ENCODE measurements at regions not wholly inside any gene's neighbourhood (a gene's known extent, or its start where the extent isn't known, plus 50 kb on each side); places are given as distances from the start of the nearest gene placed in this dataset.

DNA sequence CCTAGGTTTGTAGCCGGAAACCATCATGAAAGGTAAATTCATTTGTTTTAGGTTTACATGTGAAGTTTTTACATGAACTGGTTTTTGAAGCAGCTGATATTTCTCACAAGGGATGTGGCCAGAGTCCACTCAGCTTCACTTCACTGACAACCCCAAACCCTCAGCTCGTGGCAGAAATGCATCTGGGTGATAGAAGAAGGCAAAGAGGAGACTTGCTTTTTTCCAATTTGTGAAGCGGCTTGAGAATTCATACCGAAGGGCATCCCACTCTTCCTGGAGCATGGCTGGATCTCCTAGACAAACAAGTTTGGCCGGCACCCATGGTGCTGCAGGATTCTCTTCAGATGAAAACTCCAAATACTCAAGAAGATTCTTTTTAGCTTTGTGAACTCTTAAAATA lies 392.8 kb upstream of the CNR1 start:
- H3K4me3 Mint-ChIP-seq, result no peak overlapping the region
- H3K9me3 Mint-ChIP-seq, result no peaks in the 10 kb centered on the region
- H3K27me3 Mint-ChIP-seq, result peaks cover 3% of the 10 kb centered on the region
- no peaks in the 10 kb centered on the region for H3K36me3 Mint-ChIP-seq
- ATAC-seq (ENCODE audit: low read depth) (no peak), DNase-seq (ENCODE audit: low spot score in 2 of 2) (no peak)
- no peak overlapping the region for H3K27ac Mint-ChIP-seq
- no peaks in the 10 kb centered on the region for H3K4me1 Mint-ChIP-seq

DNA sequence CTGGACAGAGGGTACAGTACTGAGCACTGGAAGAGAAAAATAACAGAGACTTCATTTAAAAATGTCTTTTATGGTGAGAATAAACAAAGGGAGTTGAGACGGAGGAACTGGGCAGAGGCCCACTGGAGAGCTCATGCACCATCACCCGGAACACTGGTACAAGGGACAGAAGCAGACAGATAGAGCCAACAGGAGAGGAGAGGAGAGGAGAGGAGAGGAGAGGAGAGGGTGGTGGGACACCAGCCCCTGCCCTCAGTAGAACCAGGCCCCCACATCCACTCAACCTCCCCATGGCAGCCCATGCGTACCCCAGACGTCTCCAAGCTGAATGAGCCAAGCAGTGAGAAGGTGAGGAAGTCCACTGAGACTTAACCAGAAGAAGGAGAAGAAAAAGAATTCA lies 390.5 kb upstream of the CNR1 start:
- Mint-ChIP-seq H3K27ac (no peak overlapping the region), H3K9me3 (no peaks in the 10 kb centered on the region), H3K27me3 (peaks cover 3% of the 10 kb centered on the region), H3K36me3 (no peaks in the 10 kb centered on the region), H3K4me3 (no peak overlapping the region), H3K4me1 (no peaks in the 10 kb centered on the region)
- no peak for DNase-seq (ENCODE audit: low spot score in 2 of 2)
- no peak for ATAC-seq (ENCODE audit: low read depth)

DNA sequence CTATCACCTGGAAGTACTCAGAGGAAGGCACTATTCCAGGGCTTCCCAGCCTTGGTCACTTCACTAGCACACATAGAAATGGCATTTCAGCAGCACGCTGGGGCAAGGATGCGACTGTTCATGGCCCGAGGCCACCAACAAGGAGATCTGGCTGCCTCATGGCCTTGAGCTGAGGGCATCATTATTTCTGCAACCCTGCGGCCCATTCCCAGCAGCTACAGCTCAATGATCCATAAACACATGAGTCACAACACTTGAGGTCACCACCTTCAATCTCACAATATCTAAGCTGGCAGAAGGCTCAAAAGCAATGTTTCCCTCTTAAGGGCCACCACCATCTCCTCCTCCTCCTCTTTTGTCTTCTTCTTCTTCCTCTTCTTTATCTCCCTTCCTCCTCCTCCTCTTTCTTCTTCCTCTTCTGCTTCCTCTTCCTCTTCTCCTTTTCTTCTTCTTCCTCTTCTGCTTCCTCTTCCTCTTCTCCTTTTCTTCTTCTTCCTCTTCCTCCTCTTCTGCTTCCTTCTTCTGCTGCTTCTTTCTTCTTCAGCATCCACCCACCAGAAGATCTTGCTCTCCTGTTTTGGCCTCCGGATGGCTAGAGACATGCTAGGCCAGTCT lies 382.9 kb upstream of the CNR1 start:
- Mint-ChIP-seq H3K36me3 (no peaks in the 10 kb centered on the region), H3K4me1 (peaks cover 10% of the 10 kb centered on the region), H3K27me3 (no peaks in the 10 kb centered on the region), H3K4me3 (no peak overlapping the region), H3K9me3 (peaks cover 13% of the 10 kb centered on the region), H3K27ac (peak overlapping the region; percentile 35)
- no peak for ATAC-seq (ENCODE audit: low read depth)
- DNase-seq (ENCODE audit: low spot score in 2 of 2), result no peak

DNA sequence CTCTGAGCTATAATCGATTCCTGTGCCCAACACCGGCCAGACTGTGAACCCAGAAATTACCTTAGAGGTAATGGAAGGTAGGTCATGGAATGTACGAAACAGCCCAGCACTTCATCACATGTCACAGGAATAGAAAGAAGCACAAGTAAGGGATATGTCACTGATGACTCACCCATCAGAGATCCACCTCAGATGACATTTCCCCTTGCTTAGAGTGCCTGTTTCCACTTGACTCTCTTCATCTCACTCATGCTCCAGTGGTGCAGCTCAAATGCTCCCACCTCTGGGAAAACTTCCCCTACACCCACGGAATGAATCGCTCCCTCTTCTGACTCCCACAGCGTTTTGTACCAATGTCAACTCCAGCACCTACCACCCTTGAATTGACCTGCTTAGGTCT lies 381.6 kb upstream of the CNR1 start:
- H3K36me3 Mint-ChIP-seq, result no peaks in the 10 kb centered on the region
- no peak overlapping the region for H3K4me3 Mint-ChIP-seq
- H3K27me3 Mint-ChIP-seq, result no peaks in the 10 kb centered on the region
- peaks cover 13% of the 10 kb centered on the region for H3K9me3 Mint-ChIP-seq
- no peak overlapping the region for H3K27ac Mint-ChIP-seq
- peaks cover 10% of the 10 kb centered on the region for H3K4me1 Mint-ChIP-seq
- DNase-seq (ENCODE audit: low spot score in 2 of 2) (no peak), ATAC-seq (ENCODE audit: low read depth) (no peak)

DNA sequence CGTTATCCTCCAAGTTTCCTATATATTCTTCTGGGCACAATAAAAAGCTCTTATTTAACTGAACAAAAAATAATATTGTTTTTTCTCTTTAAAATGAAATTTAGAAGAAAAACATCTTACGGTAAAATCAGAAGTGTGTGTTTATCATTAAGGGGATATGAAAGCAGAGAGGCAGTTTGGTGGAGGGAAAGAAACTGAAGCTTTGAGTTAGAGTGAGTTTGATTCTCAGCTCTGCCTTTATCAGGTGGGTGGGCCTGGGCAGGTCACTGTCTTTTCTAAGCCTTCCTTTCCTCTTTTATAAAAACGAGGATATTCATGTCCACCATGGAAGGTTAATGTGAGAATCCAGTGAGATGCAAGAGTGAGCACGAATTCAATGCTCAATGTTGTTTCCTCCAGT lies 379.8 kb upstream of the CNR1 start:
- H3K36me3 Mint-ChIP-seq, result no peaks in the 10 kb centered on the region
- H3K4me3 Mint-ChIP-seq, result no peak overlapping the region
- H3K4me1 Mint-ChIP-seq, result peaks cover 10% of the 10 kb centered on the region
- H3K27me3 Mint-ChIP-seq, result no peaks in the 10 kb centered on the region
- H3K9me3 Mint-ChIP-seq, result peaks cover 13% of the 10 kb centered on the region
- no peak overlapping the region for H3K27ac Mint-ChIP-seq
- DNase-seq (ENCODE audit: low spot score in 2 of 2) (no peak), ATAC-seq (ENCODE audit: low read depth) (no peak)

DNA sequence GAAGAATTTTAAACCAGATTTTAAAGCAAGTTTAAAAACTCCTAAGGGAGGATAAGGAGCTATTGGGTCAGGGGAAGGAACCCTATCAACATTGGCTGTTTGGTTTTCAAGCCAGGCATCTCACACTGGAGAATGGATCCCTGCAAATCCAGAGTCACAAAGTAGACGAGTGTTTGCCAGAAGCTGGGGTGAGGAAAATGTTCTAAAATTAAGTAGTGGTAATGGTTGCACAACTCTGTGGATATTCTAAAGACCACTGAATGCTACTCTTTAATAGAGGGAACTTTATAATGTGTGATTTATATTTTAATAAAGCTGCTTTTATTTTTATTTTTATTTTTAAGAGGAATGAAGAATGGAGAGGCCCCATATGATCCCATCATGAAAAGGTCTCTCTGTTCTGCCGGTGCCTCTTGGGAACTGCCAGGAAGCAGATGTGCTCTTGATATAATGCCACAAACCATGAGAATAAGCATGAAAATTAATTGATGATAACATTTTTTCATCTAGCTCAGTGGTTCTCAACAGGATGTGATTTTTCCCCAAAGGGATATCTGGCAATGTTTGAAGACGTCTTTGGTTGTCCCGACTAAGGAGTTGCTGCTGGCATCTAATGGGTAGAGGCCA lies 379.0 kb upstream of the CNR1 start:
- ATAC-seq (ENCODE audit: low read depth) (no peak), DNase-seq (ENCODE audit: low spot score in 2 of 2) (no peak)
- no peak overlapping the region for H3K4me3 Mint-ChIP-seq
- no peaks in the 10 kb centered on the region for H3K36me3 Mint-ChIP-seq
- peaks cover 10% of the 10 kb centered on the region for H3K4me1 Mint-ChIP-seq
- H3K9me3 Mint-ChIP-seq, result peaks cover 13% of the 10 kb centered on the region
- H3K27me3 Mint-ChIP-seq, result no peaks in the 10 kb centered on the region
- H3K27ac Mint-ChIP-seq, result no peak overlapping the region

DNA sequence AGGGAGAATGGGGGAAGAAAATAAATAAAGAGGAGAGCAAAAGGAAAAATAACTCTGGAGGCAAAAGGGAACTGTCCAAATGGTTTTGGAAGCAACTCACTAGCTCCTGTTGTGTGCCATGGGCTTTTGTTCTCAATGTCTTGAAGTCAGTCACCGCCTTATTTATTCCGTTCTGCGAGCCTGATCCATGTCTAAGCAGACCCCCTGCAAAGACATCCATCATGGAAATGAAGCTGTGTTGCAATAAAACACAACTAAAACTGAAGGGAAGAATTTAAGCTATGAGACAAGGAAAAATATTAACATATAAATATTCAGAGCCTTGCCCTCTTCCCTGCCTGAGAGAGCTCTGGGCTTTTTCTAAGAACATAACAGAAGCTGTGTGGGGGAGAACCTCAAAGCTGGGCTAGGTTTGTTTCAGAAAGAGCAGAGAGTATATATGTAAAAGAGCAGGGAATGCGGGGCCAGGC lies 373.2 kb upstream of the CNR1 start:
- Mint-ChIP-seq H3K27ac (no peak overlapping the region), H3K4me1 (peaks cover 1% of the 10 kb centered on the region), H3K36me3 (no peaks in the 10 kb centered on the region), H3K27me3 (peaks cover 12% of the 10 kb centered on the region), H3K4me3 (no peak overlapping the region), H3K9me3 (no peaks in the 10 kb centered on the region)
- ATAC-seq (ENCODE audit: low read depth) (no peak), DNase-seq (ENCODE audit: low spot score in 2 of 2) (no peak)

DNA sequence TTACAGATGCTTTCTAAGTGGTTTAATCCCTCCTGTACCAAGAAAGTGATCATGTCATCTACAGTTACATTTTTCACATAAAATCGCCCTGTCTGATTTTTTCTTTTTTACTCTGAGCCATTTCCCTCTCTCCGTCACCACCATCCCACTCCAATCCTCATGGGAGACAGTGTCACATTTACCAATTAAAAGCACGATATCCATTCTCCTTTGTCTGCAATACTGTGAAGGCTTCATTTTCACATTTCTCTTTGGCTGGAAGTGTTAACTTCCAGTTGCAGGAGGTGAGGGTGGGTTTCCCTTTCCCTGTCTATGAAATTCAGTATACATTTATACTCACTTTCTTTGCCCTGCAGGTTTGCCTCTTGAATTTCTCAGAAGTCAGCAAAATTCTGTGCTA lies 372.7 kb upstream of the CNR1 start:
- Mint-ChIP-seq H3K27ac (no peak overlapping the region), H3K4me3 (no peak overlapping the region), H3K36me3 (no peaks in the 10 kb centered on the region), H3K4me1 (peaks cover 4% of the 10 kb centered on the region), H3K27me3 (peaks cover 15% of the 10 kb centered on the region), H3K9me3 (no peaks in the 10 kb centered on the region)
- ATAC-seq (ENCODE audit: low read depth) (no peak), DNase-seq (ENCODE audit: low spot score in 2 of 2) (no peak)

DNA sequence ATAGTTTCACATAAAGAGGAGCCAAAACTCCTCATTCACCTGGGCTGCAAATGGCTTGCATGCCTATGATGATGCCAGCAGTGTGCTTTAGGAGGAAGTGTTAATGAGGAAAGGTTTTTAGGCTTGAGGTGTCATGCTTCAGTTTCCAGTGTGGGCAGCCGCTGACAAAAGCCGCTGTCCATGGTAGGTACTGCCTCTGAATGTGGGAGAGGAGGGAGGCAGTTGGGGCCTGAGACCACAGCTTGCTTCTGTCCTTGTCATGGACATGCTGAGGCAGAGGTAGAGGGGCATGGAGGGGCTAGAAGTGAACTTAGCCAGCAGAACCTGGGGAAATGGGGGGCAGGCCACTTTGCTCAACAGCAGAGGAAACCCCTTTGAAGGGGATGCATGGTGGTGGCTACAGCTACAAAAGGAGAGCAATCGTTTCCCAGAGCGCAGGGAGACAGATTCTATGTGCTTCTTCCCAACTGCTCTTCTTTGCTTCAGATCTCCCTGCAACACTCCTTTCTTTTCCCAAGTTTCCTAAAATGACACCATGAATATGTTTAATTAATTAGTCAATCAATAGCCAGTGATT lies 372.1 kb upstream of the CNR1 start:
- Mint-ChIP-seq H3K4me3 (no peak overlapping the region), H3K4me1 (peaks cover 4% of the 10 kb centered on the region), H3K9me3 (no peaks in the 10 kb centered on the region), H3K27me3 (peaks cover 15% of the 10 kb centered on the region), H3K36me3 (no peaks in the 10 kb centered on the region), H3K27ac (no peak overlapping the region)
- ATAC-seq (ENCODE audit: low read depth) (no peak), DNase-seq (ENCODE audit: low spot score in 2 of 2) (no peak)

DNA sequence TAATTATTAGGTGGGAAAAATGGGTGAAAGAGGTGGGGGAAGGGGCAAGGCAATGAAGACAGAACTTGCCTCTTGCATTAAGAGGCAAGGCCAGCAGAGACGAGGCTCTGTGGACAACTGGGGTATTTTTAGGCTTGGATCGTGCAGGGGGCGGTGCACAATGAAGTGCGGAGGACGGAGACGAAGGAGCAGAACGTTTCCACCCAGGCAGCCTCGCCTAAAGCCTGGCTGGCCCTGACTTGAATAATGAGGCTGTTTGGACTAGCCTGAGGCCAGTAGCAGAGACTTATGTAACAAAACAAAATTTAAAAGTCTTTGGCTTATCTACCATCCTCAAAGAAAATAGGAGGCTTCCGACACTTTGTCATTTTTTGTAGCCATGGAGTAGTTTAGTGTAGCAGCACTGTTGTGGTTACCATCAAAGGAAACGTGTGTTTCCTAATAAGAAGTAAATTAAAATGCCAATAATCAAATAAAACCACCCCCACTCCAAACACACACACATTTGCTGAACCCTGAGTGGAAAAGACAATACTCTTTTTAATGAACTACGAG lies 370.0 kb upstream of the CNR1 start:
- ATAC-seq (ENCODE audit: low read depth) (no peak), DNase-seq (ENCODE audit: low spot score in 2 of 2) (no peak)
- peaks cover 15% of the 10 kb centered on the region for H3K27me3 Mint-ChIP-seq
- H3K36me3 Mint-ChIP-seq, result no peaks in the 10 kb centered on the region
- peaks cover 4% of the 10 kb centered on the region for H3K4me1 Mint-ChIP-seq
- H3K4me3 Mint-ChIP-seq, result no peak overlapping the region
- no peaks in the 10 kb centered on the region for H3K9me3 Mint-ChIP-seq
- no peak overlapping the region for H3K27ac Mint-ChIP-seq

DNA sequence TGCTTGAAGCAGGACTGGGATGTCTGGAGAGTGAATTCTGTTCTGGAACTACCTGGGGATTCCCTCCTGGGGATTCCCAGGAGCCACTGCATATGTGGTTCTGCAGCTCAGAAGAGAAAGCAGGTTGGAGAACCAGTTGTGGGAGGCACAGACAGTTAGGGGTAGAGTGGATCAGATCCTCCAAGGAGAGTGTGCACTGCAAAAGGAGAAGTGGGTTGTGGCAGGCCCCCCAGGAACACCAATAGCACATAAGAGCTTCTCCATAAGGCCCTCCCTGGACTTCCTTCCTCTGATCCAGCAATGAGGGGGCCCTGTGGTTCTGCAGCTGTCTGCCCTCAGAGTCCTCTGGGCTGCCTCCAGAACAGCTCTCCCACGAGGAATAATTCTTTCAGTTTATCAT lies 369.2 kb upstream of the CNR1 start:
- peaks cover 4% of the 10 kb centered on the region for H3K4me1 Mint-ChIP-seq
- no peak overlapping the region for H3K4me3 Mint-ChIP-seq
- no peak for ATAC-seq (ENCODE audit: low read depth)
- no peaks in the 10 kb centered on the region for H3K9me3 Mint-ChIP-seq
- H3K27ac Mint-ChIP-seq, result no peak overlapping the region
- no peak for DNase-seq (ENCODE audit: low spot score in 2 of 2)
- no peaks in the 10 kb centered on the region for H3K36me3 Mint-ChIP-seq
- H3K27me3 Mint-ChIP-seq, result peaks cover 16% of the 10 kb centered on the region

DNA sequence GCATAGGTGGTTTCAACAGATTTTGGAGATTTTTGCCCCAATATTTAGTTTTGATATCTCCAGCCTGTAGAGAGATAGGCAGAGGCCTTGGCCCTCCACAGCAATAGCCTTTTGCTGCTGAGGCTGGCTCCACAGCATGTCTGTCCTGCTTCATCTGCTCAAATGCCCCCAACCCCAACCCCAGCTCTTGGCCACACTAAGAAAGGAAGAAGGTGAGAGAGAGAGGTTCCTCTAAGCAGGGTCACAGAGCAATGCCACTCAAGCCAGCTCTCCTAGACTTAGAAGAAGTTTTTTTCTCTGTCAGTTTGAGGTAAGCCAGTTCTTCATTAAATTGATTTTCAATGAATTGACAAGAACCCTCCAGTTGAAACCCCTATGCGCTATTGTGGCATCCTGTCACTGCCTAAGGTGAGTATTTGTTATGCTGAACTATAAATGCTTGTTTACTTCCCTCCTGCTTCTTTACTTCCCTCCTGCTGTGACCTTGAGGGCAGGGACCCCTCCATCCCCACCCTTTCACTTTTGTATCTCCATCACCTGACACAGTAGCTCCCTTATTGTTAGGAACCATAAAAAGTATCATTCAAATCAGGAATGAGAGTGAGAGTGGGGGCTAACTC lies 366.2 kb upstream of the CNR1 start:
- Mint-ChIP-seq H3K9me3 (no peaks in the 10 kb centered on the region), H3K4me1 (peaks cover 4% of the 10 kb centered on the region), H3K4me3 (no peak overlapping the region), H3K27ac (no peak overlapping the region), H3K27me3 (peaks cover 11% of the 10 kb centered on the region), H3K36me3 (no peaks in the 10 kb centered on the region)
- DNase-seq (ENCODE audit: low spot score in 2 of 2) (no peak), ATAC-seq (ENCODE audit: low read depth) (no peak)

DNA sequence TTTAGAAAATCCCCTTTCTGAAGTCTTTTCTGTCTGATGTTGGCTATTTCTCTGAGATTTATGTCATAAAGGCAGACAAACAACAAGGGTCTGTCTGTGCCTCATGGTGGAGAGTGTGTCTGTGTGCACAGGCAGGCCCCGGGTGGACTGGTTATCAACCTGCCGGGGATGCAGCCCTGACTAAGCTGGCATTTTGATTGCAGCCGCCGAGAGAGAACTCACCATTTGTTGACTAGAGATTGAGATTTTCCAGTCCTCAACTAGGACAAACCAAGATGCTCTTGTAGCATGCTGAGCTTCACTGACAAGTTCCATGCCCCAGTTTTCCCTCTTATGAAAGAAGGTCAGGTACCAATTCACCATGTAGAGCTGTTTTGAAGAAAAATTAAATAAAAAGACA lies 363.6 kb upstream of the CNR1 start:
- H3K36me3 Mint-ChIP-seq, result no peaks in the 10 kb centered on the region
- H3K4me3 Mint-ChIP-seq, result no peak overlapping the region
- DNase-seq (ENCODE audit: low spot score in 2 of 2), result no peak
- peaks cover 1% of the 10 kb centered on the region for H3K9me3 Mint-ChIP-seq
- ATAC-seq (ENCODE audit: low read depth), result no peak
- H3K27me3 Mint-ChIP-seq, result peaks cover 4% of the 10 kb centered on the region
- no peak overlapping the region for H3K27ac Mint-ChIP-seq
- H3K4me1 Mint-ChIP-seq, result peaks cover 4% of the 10 kb centered on the region

DNA sequence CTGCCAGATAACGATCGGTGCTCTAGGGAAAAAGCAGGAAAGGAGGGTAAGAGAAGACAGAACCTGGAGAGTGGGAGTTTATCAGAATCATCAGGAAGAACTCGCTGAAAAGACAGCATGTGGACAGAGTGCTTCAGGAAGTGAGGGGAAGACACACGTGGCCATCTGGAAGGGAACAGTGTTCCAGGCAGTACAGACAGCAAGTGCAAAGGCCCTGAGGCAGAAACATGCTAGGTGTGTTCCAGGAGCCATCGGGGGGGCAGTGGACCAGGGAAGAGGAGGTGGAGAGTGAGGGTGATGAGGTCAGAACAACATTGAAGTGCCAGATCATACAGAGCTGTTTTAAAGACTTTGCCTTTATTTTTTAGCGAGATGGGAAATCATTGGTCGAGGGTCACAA lies 354.3 kb upstream of the CNR1 start:
- Mint-ChIP-seq H3K9me3 (peaks cover 5% of the 10 kb centered on the region), H3K27ac (no peak overlapping the region), H3K36me3 (no peaks in the 10 kb centered on the region), H3K4me1 (no peaks in the 10 kb centered on the region), H3K4me3 (no peak overlapping the region), H3K27me3 (no peaks in the 10 kb centered on the region)
- DNase-seq (ENCODE audit: low spot score in 2 of 2), result no peak
- no peak for ATAC-seq (ENCODE audit: low read depth)
